HG02938 (cell line): ENCODE measurements at regions not wholly inside any gene's neighbourhood (a gene's known extent, or its start where the extent isn't known, plus 50 kb on each side); places are given as distances from the start of the nearest gene placed in this dataset.
"Not testable (repeated sequence)": the region's sequence is repeated elsewhere in the genome, so short reads cannot be mapped to it uniquely, and the experiment has no call there.

Experiments
- ATAC-seq: cut with Tn5 transposase; IDR thresholded peaks from one replicate; pipeline ENCODE4 v1.9.1; 2021; ENCODE audit warnings: mild to moderate bottlenecking, moderate library complexity; ENCODE audit not compliant: unreplicated experiment

DNA sequence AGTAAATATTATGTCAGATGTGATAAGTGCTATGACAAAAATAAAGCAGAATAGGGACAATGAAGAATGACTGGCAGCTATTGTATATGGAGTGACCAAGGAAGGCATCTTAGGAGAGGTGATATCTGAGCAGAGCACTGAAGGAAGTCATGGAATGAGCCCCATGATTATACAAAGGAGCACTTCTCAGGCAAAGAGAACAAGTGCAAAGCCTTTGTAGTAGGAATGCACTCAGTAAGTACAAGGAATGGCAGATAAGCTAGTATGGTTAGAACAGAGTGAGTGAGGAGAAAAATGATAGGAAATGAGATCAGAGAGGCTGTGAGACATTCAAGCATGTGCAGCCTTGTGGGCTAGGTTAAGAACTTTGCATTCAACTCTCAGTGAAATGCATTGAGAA lies 214.8 kb downstream of the LURAP1L start:
- ATAC-seq = no peak

DNA sequence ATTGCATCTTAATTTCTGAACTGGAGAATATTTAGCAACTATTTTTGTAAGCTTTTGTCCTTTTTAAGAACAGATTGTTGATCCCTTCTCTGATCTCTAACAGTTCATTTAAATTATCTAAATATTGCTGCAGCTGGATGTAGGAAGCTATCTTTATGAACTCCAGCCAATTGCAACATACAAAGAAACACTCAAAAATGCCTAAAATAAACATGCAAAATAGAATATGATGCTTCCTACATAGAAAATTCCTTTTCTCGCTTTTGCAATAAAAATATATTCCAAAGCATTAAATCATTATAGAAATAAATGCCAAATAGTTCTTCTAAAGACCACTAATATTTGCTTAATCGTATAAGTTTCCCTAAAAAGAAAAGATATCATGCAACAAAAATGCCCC lies 218.6 kb downstream of the LURAP1L start:
- no peak for ATAC-seq

DNA sequence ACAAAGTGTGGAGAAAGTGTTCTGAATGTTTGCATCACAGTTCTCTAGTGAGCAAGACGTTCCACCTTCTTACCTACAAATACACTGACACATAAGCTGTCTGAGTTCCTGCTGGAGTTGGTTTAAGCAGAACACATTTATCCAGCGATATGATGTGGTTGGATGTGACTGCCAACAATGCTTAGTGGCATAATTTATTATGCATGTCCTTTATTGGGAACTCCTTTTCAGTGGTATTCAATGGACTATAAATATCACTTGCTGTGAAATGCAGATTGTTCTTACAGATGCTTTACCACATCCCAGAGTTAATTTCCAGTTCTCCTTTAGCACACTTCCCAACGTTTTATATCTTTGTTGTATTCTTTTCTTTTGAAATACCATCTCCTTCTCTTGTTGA lies 222.2 kb downstream of the LURAP1L start:
- no peak for ATAC-seq

DNA sequence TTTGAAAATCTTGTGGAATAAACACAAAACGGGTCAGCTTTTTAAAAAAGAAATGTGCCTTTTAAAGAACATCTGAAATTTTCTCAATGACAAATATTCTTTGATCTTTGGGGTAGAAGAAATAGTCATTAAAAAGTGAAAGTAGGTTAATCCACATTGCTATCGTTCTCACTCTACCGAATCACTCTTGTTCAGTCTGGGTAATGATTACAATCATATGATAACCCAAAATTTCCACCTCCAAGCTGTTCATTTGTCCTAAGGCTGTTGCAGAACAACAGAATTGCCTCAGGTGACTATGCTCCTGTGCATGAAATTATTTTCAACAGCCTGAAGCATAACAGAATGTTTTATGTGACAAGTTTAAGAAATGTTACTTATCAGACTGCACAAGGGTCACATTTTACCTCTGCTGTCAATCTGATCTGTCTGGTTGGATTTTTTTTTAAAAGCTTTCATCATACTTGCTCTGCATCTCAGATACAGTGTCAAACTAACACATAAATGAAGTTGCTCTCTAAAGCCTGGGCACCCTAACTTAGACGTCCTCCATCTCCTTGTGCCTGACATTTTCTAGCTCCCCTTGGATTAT lies 227.3 kb downstream of the LURAP1L start:
- no peak for ATAC-seq

DNA sequence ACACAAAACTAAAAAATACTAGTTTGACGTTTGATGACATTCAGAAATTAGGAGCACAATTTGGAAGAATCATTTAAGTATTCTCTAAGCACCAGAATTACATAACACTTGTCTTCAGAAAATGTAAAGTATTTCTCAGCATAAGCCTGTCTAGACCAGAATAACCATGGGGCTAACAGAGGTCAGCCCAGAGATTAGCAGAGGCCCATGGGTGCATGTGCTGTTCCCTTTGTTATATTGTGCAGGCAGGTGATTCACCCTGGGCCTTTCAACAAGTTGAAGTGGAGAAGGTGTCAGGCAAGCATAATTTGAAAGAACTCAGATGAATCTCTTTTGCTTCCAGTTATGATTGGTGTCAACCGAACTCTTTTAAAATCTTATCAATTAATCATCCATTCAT lies 227.9 kb downstream of the LURAP1L start:
- no peak for ATAC-seq

DNA sequence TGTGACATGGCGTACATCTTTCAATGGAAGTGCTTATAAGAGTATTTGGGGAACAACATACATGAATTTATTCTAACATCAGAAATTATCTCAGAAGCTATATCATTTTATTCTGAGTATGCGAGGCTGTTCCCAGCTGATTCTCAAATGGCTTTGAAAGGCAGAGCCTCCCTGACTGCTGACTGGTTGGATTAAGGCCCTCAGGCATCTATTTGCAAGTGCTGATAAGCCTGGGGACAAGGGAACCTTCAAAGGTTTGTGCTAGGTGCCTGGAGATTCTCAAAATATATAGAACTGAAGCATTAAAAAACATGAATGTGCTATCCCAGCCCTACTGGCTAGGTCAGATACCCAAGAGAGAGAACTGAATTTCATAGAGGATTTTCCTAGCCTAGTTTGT lies 235.1 kb downstream of the LURAP1L start:
- ATAC-seq = no peak

DNA sequence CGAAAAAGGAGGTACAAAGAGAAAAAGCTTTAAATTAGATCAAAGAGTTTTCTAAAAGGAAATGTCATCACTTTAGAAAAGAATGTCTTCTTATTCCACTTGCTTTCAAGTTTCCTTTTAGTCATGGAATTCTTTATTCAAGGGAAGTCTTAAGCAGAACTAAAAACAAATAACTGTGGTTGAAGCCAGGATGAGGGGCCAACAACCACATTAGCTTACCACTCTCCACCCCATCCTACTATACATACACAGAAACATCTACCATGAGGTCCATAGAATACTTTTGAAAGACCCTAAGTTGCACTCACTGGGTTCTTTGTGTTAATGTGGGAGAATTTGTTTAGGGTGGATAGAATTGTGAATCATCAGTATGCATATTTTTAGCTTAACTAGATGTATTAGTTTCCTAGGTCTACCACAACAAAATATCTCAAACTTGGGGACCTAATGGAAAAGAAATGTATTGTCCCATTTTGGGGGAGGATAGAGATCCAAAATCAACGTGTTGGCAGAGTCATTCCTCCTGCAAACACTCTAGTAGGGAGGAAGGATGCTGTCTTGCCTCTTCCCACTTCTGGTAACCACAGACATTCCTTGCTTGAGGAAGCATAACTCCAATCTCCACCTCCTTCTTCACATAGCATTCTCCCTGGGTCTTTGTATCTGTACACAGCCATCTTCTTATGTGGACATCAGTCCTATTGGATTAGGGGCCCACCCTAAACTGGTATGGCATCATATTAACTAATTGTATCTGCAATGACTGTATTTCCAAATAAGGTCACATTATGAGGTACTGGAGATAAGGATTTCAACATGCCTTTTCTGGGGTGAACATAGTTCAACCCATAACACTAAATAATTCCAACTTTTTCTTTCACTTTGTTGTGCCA lies 239.4 kb downstream of the LURAP1L start:
- ATAC-seq = no peak

DNA sequence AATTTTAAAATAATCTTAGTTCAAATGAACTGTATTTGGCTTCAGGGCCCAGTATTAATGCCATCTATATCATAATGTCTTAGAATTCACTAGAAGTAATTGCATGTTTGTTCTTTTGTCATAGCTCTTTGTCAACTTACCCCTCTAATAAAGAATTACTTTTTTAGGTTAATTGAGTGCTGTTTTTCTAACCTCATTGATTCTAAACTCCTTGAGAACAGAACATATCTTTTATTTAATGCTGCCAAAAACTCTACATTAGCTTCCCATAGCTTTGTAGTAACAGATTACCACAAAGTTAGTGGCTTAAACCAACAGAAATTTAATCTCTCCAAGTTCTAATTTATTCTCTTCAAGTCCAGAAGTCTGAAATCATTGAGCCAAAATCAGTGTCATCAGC lies 242.4 kb downstream of the LURAP1L start:
- ATAC-seq = no peak

DNA sequence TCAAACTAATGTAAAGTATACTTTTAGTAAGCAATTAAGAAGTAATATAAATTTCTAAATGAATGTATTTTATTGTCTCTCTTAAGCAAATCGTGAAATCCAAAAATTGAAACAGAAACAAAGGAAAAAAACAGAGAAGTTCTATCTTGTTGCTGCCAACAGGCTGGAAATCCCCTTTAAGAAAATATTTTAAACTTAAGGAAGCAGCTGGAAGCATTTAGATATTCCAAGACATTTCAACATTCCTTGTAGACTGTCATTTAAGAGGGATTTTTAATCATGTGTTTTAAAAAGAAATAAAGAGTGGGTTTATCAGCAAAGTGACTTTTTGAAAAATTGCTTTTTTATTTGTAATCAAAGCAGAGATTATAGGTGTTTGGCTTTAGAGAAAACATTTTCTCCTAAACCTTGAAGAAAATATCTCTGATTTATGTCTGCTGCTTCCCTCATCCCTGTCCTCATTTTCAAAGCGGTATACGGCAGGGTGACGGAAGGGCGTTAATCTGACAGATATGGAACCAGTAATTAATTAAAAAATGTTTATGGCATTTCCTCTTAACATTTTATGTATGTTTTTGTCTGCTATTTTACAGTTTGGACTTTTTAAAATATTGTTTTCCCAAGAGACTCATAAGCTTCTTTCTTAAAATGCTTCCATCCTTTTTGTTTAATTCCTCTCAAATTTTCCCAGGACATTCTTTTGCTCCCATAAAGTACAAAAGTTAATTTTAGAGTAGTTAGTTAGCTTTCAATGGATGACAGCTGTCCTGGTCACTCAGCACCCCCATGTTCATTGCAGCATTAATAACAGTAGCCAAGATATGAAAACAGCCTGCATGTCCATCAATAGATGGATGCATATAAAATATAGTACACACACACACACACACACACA lies 245.6 kb downstream of the LURAP1L start:
- ATAC-seq = no peak

DNA sequence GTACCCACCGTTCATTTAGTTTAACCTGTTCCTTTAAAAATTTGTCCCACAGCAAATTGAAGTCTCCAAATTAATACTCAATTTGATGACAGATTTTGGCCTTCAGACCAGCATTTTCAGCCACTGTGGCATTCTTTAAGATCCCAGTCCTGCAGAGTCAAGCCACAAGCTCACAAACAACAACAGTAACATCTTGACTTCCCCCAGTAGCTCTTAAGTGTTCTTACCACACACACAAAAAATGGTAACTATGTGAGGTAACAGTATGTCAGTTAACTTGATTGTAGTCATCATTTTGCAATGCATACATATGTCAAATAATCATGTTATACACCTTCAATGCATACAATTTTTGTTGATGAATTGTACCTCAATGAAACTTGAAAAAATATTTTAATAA lies 247.9 kb downstream of the LURAP1L start:
- ATAC-seq = no peak

DNA sequence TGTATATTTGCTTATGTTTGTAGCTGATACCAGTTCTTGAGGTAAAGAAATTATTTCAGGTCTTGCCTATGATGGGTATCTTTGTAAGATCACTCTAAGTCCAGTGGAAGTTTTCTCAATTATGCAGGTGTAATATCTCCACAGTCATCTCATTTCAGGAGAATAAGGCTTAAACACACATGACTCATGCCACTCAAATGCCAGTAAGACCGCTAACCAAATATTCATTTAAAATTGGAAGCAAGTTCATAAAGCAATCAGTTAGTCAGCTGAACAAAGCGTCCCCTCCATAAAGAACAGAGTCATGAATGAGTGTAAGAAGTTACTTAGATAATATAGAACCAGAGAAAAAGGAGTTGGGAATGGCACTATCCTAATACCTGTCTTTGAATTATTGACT lies 248.7 kb downstream of the LURAP1L start:
- ATAC-seq = no peak

DNA sequence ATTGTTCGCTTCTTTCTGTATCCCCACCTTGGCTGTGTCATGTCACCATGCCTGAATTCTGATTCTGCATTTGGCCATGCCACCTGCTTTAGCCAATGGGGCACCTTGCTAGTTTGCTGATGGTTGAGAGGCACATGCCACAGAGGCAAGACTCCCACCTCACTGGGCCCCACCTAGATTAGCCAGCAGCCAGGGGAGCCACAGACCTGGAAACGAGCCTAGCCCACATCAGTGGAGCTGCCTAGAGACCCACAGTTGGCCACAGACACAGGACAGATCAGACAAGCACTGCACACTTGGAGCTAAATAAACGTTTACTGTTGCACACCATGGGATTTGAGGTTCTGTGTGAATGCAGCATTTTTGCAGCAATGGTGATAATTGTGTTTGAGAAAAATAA lies 252.1 kb downstream of the LURAP1L start:
- ATAC-seq = no peak

DNA sequence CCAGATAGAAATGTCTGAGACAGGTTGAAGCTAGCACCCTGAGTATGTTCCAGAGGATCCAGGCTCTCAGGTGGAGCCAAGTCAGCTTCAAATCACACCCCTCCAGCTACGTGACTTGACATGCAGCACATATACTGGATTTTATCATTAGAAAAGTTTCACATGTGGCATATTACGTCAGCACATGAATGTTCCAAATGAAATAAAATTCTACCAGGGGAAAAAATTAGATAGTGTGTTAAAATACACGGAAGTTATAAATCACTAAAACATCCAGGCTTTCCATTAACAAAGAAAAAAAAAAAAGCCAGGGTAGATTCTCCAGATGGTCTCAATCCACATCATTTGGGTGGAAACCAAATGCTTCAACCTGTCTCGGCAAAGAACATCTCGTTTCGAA lies 251.6 kb downstream of the MPDZ start:
- no peak for ATAC-seq

DNA sequence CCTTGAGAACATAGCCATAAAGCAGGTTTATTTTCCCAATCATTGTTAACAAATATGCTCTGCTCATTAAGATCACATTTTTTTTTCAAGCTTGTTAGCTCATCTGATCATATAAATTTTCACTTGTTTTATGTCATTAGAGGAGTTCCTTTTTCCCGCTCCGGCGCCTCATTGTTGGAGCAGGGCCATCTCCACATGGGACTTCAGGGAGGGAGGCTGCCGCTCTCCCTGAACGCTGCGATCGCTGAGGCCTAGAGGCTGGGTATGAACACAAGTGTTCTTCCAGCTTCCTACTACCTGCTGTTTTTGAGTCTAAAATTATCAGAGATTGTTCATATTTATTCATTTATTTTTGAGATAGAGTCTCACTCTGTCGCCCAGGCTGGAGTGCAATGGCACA lies 246.9 kb downstream of the MPDZ start:
- no peak for ATAC-seq

DNA sequence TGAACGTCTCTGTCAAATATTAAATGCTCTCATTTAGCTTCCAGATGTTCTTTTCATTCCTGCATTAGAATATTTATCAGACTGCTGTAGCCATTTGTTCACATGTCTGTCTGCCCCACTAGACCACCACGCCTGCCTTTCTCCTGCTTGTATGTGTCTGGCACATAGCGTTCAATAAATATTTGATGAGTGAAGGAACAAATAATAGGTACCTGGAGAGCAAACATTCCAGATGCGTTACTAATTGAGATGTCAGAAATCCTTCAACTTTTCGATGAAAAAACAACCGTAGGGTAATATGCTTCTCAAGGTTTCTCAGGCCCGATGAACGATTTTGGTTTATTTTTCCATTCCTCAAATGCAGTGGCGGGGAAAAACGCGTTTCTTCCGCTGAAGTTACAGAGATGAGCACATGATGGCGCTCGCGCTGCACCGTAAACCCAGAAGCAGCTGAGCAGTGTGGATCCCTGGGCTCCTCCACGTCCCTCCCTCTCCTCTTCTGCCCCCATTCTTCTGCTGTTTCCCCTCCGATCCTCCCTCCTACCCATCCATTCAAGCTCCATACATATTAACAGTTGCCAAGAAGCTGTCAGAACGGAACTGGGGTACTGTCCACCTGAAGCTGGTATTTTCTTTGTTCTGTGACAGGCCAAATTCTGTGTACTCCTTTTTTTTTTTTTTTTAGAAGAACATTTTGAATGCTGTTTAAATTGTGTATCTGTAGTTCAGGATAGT lies 245.4 kb downstream of the MPDZ start:
- no peak for ATAC-seq

DNA sequence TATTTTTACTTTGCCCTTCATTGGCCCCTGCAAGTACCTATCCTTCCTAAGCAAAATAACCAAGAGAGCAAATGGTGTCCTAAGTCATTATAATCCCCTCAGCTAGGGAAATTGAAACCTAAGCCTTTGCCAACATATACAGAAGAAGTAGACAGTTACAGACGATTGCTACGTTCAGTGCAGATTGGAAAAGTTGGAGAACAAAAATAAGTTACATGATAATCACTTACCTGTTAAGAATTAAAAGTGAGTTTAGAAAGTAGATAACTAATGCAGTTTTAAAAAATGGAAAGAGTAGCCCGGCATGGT lies 244.8 kb downstream of the MPDZ start:
- no peak for ATAC-seq

DNA sequence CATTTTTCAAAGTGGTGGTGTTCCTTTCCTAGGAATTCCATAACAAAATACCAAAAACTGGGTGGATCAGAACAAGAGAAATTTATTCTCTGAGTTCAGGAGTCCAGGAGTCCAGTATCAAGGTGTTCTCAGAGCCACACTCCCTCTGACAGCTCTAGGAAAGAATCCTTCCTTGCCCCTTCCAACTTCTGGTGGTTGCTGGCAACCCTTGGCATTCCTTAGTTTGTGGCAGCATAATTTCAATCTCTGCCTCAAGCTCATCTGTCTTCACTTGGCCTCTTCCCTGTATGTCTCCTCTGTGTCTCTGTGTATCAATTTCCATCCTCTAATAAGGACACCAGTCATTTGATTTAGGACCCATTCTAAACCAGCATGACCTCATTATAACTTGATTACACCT lies 243.7 kb downstream of the MPDZ start:
- ATAC-seq = no peak

DNA sequence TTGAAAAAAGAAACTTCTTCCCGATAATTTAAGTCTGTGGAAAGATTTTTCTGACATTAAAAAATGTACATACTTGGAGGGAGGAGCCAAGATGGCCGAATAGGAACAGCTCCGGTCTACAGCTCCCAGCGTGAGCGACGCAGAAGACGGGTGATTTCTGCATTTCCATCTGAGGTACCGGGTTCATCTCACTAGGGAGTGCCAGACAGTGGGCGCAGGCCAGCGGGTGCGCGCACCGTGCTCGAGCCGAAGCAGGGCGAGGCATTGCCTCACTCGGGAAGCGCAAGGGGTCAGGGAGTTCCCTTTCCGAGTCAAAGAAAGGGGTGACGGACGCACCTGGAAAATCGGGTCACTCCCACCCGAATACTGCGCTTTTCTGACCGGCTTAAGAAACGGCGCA lies 241.7 kb downstream of the MPDZ start:
- not testable (repeated sequence) for ATAC-seq

DNA sequence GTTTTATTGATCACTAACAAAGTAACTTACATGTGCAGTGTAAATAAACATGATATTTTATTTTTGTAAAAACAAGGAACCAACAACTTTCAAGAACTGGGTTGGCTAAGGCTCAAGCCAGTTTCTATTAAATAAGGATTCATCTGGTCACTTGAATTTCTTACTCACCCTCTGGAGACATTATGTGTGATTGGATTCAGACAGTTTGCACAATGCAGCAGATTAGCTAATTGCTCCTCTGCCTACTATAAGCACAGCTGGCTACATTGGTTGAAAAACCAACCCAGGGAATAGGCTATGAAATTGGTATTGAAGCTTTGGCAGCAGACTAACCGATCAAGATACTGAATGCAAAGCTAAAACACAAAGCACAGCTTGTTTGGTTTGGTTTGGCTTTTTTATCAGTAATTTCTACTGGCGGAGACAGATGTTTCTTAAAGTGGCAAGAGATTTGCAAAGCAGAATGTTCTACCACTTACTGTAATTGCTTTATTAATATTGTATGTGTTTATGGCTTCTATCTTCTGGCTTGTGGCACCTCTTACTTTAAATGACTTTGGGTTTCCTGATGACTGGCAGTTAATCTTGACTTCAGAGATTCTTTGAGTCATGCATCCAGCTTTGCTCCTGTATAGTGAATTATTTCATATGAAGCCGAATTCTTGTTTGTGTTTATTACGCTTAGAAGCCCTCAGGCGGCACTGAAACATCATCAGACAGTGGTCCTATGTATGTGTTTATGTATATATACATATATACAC lies 231.5 kb downstream of the MPDZ start:
- ATAC-seq = no peak

DNA sequence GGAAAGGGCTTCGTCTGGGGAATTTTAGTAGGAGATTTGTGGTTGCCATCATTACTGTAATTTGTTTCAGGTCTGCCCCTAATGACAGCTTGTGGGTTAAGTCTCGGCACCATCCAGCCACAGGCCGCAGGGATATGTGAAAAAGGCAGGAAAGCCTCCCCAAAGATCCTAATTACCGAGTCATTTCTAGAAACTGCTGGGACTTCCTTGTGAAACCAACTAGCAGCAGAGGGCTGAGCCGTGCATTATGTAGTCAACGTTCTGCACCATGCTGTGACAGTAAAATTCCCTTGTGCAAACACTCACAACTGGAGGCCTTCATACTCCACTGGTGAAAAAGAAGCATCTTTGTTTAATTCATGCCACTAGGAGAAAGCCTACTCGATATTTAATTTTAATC lies 230.3 kb downstream of the MPDZ start:
- ATAC-seq = no peak
